ENCODE measurements at regions not wholly inside any gene's neighbourhood (a gene's known extent, or its start where the extent isn't known, plus 50 kb on each side); places are given as distances from the start of the nearest gene placed in this dataset.

DNA sequence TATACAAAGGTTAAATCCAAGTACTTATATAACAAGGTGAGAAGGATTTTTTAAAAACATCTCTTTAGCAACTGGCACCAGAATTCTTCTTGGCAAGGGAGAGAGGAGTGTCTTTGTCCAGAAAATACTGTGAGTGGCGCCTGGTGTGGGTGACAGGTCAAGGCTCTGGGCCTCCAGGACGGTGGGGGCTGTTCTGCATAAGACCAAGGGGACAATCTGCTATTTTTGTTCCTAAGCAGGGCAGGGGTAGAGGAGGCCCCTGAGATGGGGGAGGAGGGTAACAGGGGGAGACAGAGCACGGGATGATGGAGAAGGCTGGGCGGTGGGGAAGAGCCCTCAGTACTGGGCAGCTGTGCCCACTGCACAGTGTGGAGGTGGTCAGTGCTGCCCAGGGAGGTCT is 51.6 kb upstream of the TAF1B start:
- TF ChIP-seq, protein P1, sequence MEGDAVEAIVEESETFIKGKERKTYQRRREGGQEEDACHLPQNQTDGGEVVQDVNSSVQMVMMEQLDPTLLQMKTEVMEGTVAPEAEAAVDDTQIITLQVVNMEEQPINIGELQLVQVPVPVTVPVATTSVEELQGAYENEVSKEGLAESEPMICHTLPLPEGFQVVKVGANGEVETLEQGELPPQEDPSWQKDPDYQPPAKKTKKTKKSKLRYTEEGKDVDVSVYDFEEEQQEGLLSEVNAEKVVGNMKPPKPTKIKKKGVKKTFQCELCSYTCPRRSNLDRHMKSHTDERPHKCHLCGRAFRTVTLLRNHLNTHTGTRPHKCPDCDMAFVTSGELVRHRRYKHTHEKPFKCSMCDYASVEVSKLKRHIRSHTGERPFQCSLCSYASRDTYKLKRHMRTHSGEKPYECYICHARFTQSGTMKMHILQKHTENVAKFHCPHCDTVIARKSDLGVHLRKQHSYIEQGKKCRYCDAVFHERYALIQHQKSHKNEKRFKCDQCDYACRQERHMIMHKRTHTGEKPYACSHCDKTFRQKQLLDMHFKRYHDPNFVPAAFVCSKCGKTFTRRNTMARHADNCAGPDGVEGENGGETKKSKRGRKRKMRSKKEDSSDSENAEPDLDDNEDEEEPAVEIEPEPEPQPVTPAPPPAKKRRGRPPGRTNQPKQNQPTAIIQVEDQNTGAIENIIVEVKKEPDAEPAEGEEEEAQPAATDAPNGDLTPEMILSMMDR (IDR thresholded peaks at IDR 0.05 in 8 of 11, conservative IDR thresholded peaks at IDR 0.05 in 3 of 11): no peak
- TF ChIP-seq POLR2A (IDR thresholded peaks at IDR 0.05): no peak
